Endothelial cell of umbilical vein (primary cell): ENCODE measurements at regions not wholly inside any gene's neighbourhood (a gene's known extent, or its start where the extent isn't known, plus 50 kb on each side); places are given as distances from the start of the nearest gene placed in this dataset.

ENCODE experiments used
- BruUV-seq: library from RNA; stranded (reverse); fragments of 400-500 nt; replicated peaks from 2 replicates; lab custom pipeline; 2021; lab: Mats Ljungman, UMichigan
- CTCF ChIA-PET: fragments of 300-600, 350-600 bp; sonication (Branson Sonifier 250); formaldehyde crosslinking; loops from one replicate; lab custom pipeline; 2021; ENCODE audit warnings: antibody characterized with exemption, inconsistent platforms; lab: Charles Lee
- POLR2A ChIA-PET: fragments of 300-600, 350-600 bp; sonication (Branson Sonifier 250); formaldehyde crosslinking; loops from one replicate; lab custom pipeline; 2021; ENCODE audit warnings: antibody characterized with exemption, inconsistent platforms; lab: Charles Lee
- DNase-seq: peaks from one replicate; pipeline ENCODE4 v3.0.0-alpha.2; 2011; ENCODE audit warnings: low read depth, low spot score
- FAIRE-seq: peaks from 2 replicates; lab custom pipeline; 2011; peaks lifted over from hg19 to GRCh38; lab: Jason Lieb, UNC
- H2AFZ ChIP-seq: 2 replicates; pipeline ENCODE4 v1.6.0; 2012; ENCODE audit warnings: low read depth, low read length, control low read depth, inconsistent platforms
- H3K27ac ChIP-seq: 2 replicates; pipeline ENCODE4 v1.5.1; 2011; ENCODE audit warnings: low read depth, mild to moderate bottlenecking, control low read depth, low read length, moderate library complexity; ENCODE audit not compliant: insufficient read depth
- H3K27me3 ChIP-seq, 2 experiments: 2 replicates each; pipeline versions ENCODE4 v1.6.0 to v1.6.1; 2011; ENCODE audit warnings: low read length in 2 of 2, mixed read lengths in 1 of 2; ENCODE audit not compliant: control insufficient read depth in 2 of 2, insufficient read depth in 2 of 2
- H3K36me3 ChIP-seq, 2 experiments: 2 replicates in 1 of 2; 3 replicates in 1 of 2; pipeline ENCODE4 v1.5.1; 2011; ENCODE audit warnings: low read length in 2 of 2, mild to moderate bottlenecking in 1 of 2, moderate library complexity in 1 of 2; ENCODE audit not compliant: control insufficient read depth in 2 of 2, insufficient read depth in 2 of 2; ENCODE audit errors: extremely low read depth in 1 of 2
- H3K4me1 ChIP-seq: 3 replicates; pipeline ENCODE4 v1.5.1; 2011; ENCODE audit warnings: mild to moderate bottlenecking, low read length; ENCODE audit not compliant: control insufficient read depth, insufficient read depth; ENCODE audit errors: extremely low read depth
- H3K4me2 ChIP-seq: 2 replicates; pipeline ENCODE4 v1.6.1; 2011; ENCODE audit warnings: low read length, control low read depth, mixed read lengths; ENCODE audit not compliant: insufficient read depth
- H3K4me3 ChIP-seq, 3 experiments: fragments of 200-600 bp in 1 of 3; sonication (generic), shearing (Covaris generic) in 1 of 3; replicated peaks in 1 of 3; 2 replicates each; pipeline ENCODE4 v1.5.1; 2011 to 2016; ENCODE audit warnings: control low read depth in 3 of 3, low read length in 3 of 3, mild to moderate bottlenecking in 2 of 3, inconsistent platforms in 1 of 3, low read depth in 1 of 3, moderate library complexity in 1 of 3; ENCODE audit not compliant: insufficient read depth in 1 of 3
- H3K79me2 ChIP-seq: 2 replicates; pipeline ENCODE4 v1.6.0; 2012; ENCODE audit warnings: low read length, inconsistent platforms; ENCODE audit not compliant: control insufficient read depth, insufficient read depth
- H3K9ac ChIP-seq: replicated peaks from 2 replicates; pipeline ENCODE3; 2011; ENCODE audit warnings: low read length, control low read depth; ENCODE audit not compliant: insufficient read depth; ENCODE audit errors: extremely low read depth
- H3K9me1 ChIP-seq: replicated peaks from 3 replicates; pipeline ENCODE4 v1.6.0; 2011; ENCODE audit warnings: mild to moderate bottlenecking, low read length; ENCODE audit not compliant: control insufficient read depth, insufficient read depth; ENCODE audit errors: extremely low read depth
- H3K9me3 ChIP-seq: replicated peaks from 2 replicates; pipeline ENCODE4 v1.5.1; 2012; ENCODE audit warnings: low read length, inconsistent platforms; ENCODE audit not compliant: control insufficient read depth, insufficient read depth
- H4K20me1 ChIP-seq: replicated peaks from 2 replicates; pipeline ENCODE3; 2011; ENCODE audit warnings: mild to moderate bottlenecking, low read length; ENCODE audit not compliant: control insufficient read depth, insufficient read depth; ENCODE audit errors: extremely low read depth
- EZH2 ChIP-seq: IDR thresholded peaks from 2 replicates; pipeline ENCODE4 v1.6.1; 2012; ENCODE audit warnings: borderline replicate concordance, low read depth, mild to moderate bottlenecking, moderate library complexity, low read length, inconsistent platforms; ENCODE audit not compliant: severe bottlenecking
- FOS ChIP-seq: IDR thresholded peaks from 2 replicates; pipeline ENCODE4 v1.6.1; 2011; ENCODE audit warnings: mild to moderate bottlenecking, low read length, moderate library complexity, borderline replicate concordance; ENCODE audit not compliant: insufficient read depth
- GATA2 ChIP-seq: IDR thresholded peaks from 2 replicates; pipeline ENCODE4 v1.7.0; 2011; ENCODE audit warnings: low read depth, mild to moderate bottlenecking, moderate library complexity, mixed read lengths, low read length; ENCODE audit not compliant: insufficient read length, insufficient read depth
- JUN ChIP-seq: IDR thresholded peaks from 2 replicates; pipeline ENCODE4 v1.6.1; 2011; ENCODE audit warnings: borderline replicate concordance, low read depth; ENCODE audit not compliant: insufficient read length, insufficient read depth
- MYC ChIP-seq: IDR thresholded peaks from one replicate; pipeline ENCODE4 v1.6.1; 2011; ENCODE audit warnings: mild to moderate bottlenecking, low read depth, low read length
- POLR2A ChIP-seq: IDR thresholded peaks from 2 replicates; pipeline ENCODE4 v1.6.1; 2012; ENCODE audit warnings: low read depth, mild to moderate bottlenecking, control low read depth, low read length
- POLR2AphosphoS5 ChIP-seq: IDR thresholded peaks from 2 replicates; pipeline ENCODE4 v1.6.1; 2012; ENCODE audit warnings: low read depth, mild to moderate bottlenecking, control low read depth, low read length, moderate library complexity; ENCODE audit not compliant: insufficient read depth
- dilution Hi-C: fragments of 300-500 bp; cut with MboI; formaldehyde crosslinking; loops from one replicate; pipeline ENCODE4 v1.15.0; 2019; ENCODE audit warnings: low sequenced_read_pairs; ENCODE audit not compliant: extremely low pct_ligation_motif_present
- intact Hi-C: fragments of 100-400 bp; cut with micrococcal nuclease; formaldehyde crosslinking; loops from one replicate; pipeline ENCODE4 v1.10.0; 2022
- TF ChIP-seq, protein P1 (sequence below), 2 donors: IDR thresholded peaks; 1 replicate in 1 of 2; 2 replicates in 1 of 2; pipeline ENCODE4 v1.5.1; 2011; ENCODE audit warnings: low read length in 2 of 2, mild to moderate bottlenecking in 2 of 2, moderate library complexity in 2 of 2, control low read depth in 1 of 2, inconsistent platforms in 1 of 2, low read depth in 1 of 2; ENCODE audit not compliant: insufficient read depth in 1 of 2; ENCODE audit errors: extremely low read depth in 1 of 2
- TF ChIP-seq, protein P2 (sequence below): IDR thresholded peaks from 2 replicates; pipeline ENCODE4 v1.6.1; 2011; ENCODE audit not compliant: insufficient read depth, insufficient read length

DNA sequence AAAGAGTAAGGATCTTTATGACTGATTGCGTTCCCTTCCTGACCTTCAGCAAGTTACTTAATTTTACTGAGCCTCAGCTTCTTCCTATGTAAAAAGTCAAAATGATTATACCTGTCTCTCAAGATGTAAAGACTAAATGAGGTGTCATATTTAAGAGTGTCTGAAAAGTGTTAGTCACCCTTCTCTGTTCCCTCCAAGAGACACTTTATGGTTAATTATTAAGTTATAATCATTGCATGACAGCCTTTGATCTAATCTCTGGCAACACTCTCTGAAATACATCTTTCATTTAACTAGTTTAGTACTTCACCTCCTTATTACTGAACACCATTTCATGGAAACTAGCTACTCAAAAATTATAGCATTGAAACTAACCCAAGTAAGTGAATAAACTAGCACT, 54.8 kb downstream of the BMAL2 start:
- FAIRE-seq (no peak), DNase-seq (no peak)
- Histone ChIP-seq H3K27ac (no peak overlapping the region), H3K4me2 (no peak overlapping the region), H3K27me3 (no peaks in the 10 kb centered on the region), H3K9me3 (no peaks in the 10 kb centered on the region), H3K4me1 (no peaks in the 10 kb centered on the region), H3K79me2 (no peaks in the 10 kb centered on the region), H3K9ac (no peak overlapping the region), H3K4me3 (no peak overlapping the region), H3K9me1 (no peaks in the 10 kb centered on the region), H3K36me3 (peaks cover 0 to 3% of the 10 kb centered on the region in 2 experiments), H4K20me1 (no peaks in the 10 kb centered on the region), H2AFZ (no peak overlapping the region)
- TF ChIP-seq MYC (no peak), JUN (no peak), GATA2 (no peak), POLR2A (no peak), POLR2AphosphoS5 (no peak), EZH2 (no peak), FOS (no peak)
- TF ChIP-seq, protein P1, sequence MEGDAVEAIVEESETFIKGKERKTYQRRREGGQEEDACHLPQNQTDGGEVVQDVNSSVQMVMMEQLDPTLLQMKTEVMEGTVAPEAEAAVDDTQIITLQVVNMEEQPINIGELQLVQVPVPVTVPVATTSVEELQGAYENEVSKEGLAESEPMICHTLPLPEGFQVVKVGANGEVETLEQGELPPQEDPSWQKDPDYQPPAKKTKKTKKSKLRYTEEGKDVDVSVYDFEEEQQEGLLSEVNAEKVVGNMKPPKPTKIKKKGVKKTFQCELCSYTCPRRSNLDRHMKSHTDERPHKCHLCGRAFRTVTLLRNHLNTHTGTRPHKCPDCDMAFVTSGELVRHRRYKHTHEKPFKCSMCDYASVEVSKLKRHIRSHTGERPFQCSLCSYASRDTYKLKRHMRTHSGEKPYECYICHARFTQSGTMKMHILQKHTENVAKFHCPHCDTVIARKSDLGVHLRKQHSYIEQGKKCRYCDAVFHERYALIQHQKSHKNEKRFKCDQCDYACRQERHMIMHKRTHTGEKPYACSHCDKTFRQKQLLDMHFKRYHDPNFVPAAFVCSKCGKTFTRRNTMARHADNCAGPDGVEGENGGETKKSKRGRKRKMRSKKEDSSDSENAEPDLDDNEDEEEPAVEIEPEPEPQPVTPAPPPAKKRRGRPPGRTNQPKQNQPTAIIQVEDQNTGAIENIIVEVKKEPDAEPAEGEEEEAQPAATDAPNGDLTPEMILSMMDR (IDR thresholded peaks at IDR 0.05; ENCODE audit: extremely low read depth in 1 of 2, insufficient read depth in 1 of 2, low read depth in 1 of 2, low read length in 2 of 2), result no peak
- TF ChIP-seq, protein P2, sequence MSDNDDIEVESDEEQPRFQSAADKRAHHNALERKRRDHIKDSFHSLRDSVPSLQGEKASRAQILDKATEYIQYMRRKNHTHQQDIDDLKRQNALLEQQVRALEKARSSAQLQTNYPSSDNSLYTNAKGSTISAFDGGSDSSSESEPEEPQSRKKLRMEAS, result no peak
- intact Hi-C loops, result loop anchor here (10.0 kb wide), 1 partner anchor 373 kb away; the partner anchor contains the start of gene TM7SF3
- CTCF ChIA-PET, result interaction anchor here (1.8 kb wide), 1 partner anchor 372 kb away, joined by 6 read pairs; no protein-coding TSS in a partner anchor
- no TSS peak for BruUV-seq
- POLR2A ChIA-PET, result no interaction called here
- dilution Hi-C loops, result no loop called here
